ENCODE measurements at regions not wholly inside any gene's neighbourhood (a gene's known extent, or its start where the extent isn't known, plus 50 kb on each side); places are given as distances from the start of the nearest gene placed in this dataset.

GRCh38 chr2:17259613-17260012 is 258.6 kb downstream of the RAD51AP2 start:
- no peak for TF ChIP-seq JUND (IDR thresholded peaks at IDR 0.05)
- no peak for TF ChIP-seq CTCF (IDR thresholded peaks at IDR 0.05 in 2 of 3, conservative IDR thresholded peaks at IDR 0.05 in 1 of 3; ENCODE audit: borderline replicate concordance in 1 of 3, insufficient read depth in 1 of 3, low read depth in 2 of 3, low read length in 2 of 3)
- no peak for TF ChIP-seq EZH2phosphoT487 (IDR thresholded peaks at IDR 0.05; ENCODE audit: borderline replicate concordance)
- no peak for TF ChIP-seq SIN3A (IDR thresholded peaks at IDR 0.05; ENCODE audit: low read depth)
- TF ChIP-seq MAX (IDR thresholded peaks at IDR 0.05), result no peak
- TF ChIP-seq REST (IDR thresholded peaks at IDR 0.05; ENCODE audit: low read depth), result no peak
- TF ChIP-seq ZNF274 (IDR thresholded peaks at IDR 0.05; ENCODE audit: low read depth, low read length), result no peak
- no peak for TF ChIP-seq POLR2A (IDR thresholded peaks at IDR 0.05; ENCODE audit: borderline replicate concordance, extremely low read depth, insufficient read depth, insufficient read length)
- no peak for TF ChIP-seq CEBPB (IDR thresholded peaks at IDR 0.05; ENCODE audit: low read depth)
- TF ChIP-seq YY1 (IDR thresholded peaks at IDR 0.05; ENCODE audit: extremely low read depth, insufficient replicate concordance, low read depth, low read length), result no peak
- TF ChIP-seq FOSL1 (IDR thresholded peaks at IDR 0.05; ENCODE audit: low read depth), result no peak

Measured in HCT116 (cell line).